Muscle of arm (tissue), 1 donor: ENCODE measurements at regions not wholly inside any gene's neighbourhood (a gene's known extent, or its start where the extent isn't known, plus 50 kb on each side); places are given as distances from the start of the nearest gene placed in this dataset.

Experiments used
- DNase-seq: peaks from one replicate; pipeline ENCODE4 v3.0.0-alpha.2; 2013

DNA sequence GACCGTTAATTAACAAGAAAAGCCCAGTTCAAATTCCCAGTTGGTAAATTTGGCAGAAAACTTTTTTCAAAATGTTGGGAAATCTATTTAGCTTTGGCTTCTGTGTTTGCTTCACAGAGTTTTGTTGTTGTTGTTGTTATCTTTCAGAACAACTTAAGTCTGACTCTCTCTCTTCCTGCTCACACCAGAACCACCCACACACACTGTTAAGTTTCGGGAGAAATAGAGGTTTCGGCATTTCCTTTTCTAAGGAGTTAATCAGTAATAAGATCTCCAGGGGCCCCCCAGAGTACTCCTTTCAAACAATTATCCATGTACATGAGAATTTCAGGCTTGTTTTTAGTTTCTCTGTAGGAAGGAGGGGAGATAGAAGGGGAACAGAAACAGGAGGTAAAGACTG is 106.2 kb upstream of the PTCHD1 start:
- no peak for DNase-seq

DNA sequence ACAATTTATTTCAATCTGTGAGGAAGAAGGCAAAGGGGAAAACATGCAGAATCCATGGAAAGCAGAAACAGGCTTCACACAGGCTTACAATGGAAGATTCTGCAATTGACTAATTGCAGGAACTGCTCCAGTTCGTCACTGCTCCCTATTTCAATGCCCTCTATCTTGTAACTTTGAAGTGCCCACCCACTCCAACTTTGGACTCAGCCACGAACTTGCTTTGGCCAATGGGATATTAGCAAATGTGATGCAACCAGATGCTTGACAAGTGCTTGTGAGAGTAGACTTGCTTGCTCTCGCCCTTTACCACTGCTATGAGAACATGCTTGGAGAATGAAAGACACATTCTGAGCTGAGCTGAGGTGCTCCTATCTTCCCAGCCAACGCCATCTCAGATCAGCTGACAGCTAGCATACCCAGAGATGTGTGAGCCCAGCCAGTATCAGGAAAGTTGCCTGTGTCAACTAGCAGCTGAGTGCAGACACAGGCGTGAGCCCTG is 105.7 kb upstream of the PTCHD1 start:
- DNase-seq = no peak

DNA sequence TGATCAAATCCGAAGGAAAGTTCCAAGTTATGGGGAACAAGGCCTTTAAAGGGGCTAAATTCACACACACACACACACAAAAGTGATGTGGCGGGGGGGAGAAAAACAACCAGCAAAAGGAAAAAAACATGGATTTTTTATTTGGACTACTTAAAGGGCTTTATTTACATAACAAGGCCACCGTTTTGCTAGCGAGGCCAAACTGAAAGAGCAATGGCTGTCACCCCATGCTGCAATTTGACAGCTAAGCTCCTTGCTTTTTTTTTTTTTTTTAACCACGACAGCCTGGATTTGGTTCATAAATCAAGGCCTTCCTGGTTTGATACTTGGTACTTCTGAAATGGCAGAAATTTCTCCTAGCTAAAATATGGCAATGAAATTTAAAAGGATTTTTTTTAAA is 99.6 kb upstream of the PTCHD1 start:
- no peak for DNase-seq

GRCh38 chrX:23246001-23246400 is 88.6 kb upstream of the PTCHD1 start:
- DNase-seq = no peak

DNA sequence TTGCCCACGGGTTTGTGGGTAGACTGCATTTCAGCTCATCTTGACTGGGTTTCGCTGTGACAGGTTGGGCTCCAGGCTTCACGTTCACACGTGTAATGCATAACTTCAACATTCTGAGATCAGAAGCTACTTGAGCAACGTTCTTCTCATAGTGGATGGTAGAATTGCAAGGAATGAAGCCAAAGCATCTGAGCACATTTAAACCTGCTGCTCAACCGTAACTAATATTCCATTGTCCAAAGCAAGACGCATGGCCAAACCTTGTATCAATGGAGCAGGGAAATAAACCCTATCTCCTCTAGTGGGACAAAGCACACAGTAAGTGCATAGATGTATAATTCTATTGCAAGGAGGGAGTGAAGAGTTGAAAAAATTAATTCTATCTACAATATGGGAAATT is 86.5 kb upstream of the PTCHD1 start:
- no peak for DNase-seq

DNA sequence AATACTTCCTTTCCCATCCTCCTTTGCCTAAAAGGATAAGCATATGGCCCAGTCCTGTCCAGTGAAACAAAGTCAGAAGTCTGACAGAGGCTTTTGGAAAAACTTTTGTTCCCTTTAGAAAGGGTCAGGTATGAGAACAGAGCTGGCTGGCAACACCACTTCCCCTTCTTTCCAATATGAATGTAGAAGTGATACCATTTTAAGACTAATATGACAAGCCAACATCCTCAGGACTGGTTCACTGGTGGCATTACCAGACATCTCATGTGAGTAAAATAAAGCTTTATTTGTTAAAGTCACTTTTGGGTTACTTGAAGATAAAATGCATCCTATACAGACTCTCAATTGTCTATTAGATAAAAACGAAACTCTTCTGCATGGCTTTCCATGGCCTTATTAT is 83.6 kb upstream of the PTCHD1 start:
- DNase-seq = no peak

DNA sequence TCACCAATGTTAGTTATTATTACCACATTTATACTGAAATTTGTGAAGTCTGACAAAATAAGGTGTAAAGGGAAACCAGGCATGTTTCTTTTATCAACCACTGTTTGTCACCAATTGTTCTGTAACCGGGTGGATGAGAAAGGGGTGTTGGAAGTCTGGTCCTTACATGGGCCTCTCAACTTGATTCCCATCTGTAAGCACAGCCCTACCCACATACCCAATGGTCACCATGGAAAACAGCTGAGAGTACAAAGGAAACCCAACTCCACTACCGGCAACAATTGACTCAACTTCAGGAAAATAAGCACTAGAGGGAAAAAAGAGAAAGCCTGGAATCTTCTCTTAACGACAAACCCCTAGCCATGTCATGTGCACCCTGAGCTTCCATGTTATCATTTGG is 70.8 kb upstream of the PTCHD1 start:
- no peak for DNase-seq

- DNase-seq = no peak
These were observed 64.7 kb upstream of the PTCHD1 start for GRCh38 chrX:23269923-23270322.

DNA sequence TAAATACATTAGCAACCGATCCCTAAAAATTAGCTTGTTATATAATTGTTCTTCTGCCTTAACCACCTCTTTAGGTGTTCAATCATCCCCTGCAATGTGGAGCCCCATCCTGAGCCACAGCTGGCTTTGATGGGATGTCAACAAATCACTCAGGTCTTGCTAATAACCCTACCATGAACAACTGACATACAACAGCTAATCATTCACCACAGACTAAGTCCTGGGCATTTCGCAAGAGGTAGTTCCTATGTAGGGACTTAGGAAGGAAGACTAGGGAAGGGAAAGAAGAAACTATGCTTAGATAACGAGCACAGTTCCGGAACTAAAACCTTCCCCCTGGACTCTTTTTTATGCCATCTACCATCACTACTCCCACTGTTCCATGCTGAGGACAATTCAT is 63.6 kb upstream of the PTCHD1 start:
- no peak for DNase-seq

DNA sequence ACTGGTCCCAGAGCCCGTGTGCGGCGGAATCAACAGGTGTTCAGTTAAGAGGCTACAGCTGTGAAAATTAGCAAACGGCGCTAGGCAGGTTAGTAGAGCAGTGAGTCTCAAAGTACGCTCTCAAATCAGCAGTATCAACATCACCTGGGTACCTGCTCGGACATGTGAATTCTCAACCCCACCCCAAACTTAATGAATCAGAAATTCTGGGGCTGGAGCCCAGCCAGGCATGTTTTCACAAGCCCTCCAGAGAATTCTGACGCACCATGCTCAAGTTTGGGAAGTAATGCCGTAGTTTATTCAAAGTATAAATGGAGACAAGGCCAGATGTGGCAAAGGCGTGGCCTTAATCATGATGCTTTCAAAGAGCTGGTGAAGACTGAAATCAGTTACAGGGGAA is 58.2 kb upstream of the PTCHD1 start:
- DNase-seq = no peak
